ENCODE measurements at regions not wholly inside any gene's neighbourhood (a gene's known extent, or its start where the extent isn't known, plus 50 kb on each side); places are given as distances from the start of the nearest gene placed in this dataset.
"Not testable (repeated sequence)": the region's sequence is repeated elsewhere in the genome, so short reads cannot be mapped to it uniquely, and the experiment has no call there.

- DNase-seq (ENCODE audit: low spot score) = peak; percentile 7
Observed at GRCh38 chr4:78691971-78692821, 84.0 kb upstream of the BMP2K start.

- no peak for DNase-seq (ENCODE audit: low spot score)
Observed at GRCh38 chr4:78692822-78693170, 83.4 kb upstream of the BMP2K start.

GRCh38 chr4:78693777-78694456 lies 82.2 kb upstream of the BMP2K start:
- no peak for DNase-seq (ENCODE audit: low spot score)

- no peak for DNase-seq (ENCODE audit: low spot score)
Observed at GRCh38 chr4:78694457-78694787, 81.7 kb upstream of the BMP2K start.

- no peak for DNase-seq (ENCODE audit: low spot score)
Observed at GRCh38 chr4:78695910-78696309, 80.2 kb upstream of the BMP2K start.

GRCh38 chr4:78703079-78703478 lies 73.1 kb upstream of the BMP2K start:
- no peak for DNase-seq (ENCODE audit: low spot score)

- DNase-seq (ENCODE audit: low spot score) = no peak
Observed at GRCh38 chr4:78704317-78704716, 71.8 kb upstream of the BMP2K start.

DNA sequence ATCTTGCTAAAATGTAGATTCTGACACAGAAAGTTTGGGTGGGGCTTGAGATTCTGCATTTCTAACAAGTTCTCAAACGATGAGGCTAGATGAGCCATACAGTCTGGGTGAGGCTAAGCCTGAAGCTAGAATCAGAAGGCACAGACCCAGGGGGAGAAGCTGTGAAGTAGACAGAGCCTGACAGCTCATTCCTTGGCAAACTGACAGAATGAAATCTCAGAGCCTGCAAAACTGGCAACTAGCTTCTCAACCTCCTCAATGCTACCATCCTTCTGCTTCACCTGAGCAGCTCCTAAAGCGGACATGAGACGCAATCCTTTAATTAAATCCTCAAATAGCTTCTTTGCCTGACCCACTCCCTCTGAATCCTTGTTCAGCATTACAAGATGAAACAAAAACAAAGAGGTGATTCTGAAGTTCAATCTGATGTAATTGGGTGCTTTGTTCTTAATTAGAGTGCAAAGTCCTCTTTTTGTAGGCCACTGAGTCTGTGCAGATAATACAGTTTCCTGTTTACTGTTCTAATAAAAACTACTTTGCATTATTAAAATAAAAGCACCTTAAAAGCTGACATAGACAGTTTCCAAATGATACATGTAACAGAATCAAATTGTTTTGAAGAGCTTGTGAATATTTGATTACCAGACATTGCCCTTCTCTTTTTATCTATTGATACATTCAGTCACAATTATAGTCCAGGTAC lies 71.0 kb upstream of the BMP2K start:
- DNase-seq (ENCODE audit: low spot score) = no peak

DNA sequence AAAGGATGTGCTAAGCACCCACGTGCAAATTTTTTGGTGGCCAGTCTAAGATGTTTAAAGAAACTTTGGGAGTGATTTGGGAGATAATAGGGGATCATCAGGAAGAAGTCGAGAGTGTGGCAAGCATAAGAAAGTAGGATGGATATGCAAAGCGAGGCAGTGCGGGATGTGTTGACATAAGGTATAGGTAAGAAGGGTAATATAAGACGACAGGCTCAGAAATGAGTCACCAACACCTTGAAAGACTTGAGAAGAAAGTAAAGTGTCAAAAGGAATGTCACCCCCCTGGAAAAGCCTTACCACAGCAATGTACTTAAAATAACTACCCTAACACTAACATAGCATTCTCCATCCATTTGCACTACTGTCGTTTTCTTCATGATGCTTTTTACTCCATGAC lies 69.8 kb upstream of the BMP2K start:
- DNase-seq (ENCODE audit: low spot score) = no peak

DNA sequence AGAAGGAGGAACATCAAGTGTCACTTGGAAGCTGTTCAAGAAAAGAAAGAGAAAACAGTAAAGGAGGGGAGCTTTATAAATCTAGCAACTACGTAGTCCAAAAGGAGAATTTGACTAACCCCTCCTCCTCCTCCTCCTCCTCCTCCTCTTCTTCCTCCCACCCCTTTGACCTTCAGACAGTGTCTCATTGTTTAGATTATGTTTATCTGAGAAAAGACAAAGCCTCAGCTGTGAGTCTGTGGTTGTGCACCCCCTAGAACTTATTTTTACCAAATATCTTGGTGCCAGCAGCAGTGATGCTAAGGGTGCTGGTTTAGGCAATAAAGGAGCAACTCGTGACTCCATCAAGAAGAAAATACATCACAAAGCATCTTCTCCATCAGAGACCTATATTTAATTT lies 68.9 kb upstream of the BMP2K start:
- peak; percentile 19 for DNase-seq (ENCODE audit: low spot score)

- DNase-seq (ENCODE audit: low spot score) = no peak
Observed at GRCh38 chr4:78707793-78708192, 68.4 kb upstream of the BMP2K start.

DNA sequence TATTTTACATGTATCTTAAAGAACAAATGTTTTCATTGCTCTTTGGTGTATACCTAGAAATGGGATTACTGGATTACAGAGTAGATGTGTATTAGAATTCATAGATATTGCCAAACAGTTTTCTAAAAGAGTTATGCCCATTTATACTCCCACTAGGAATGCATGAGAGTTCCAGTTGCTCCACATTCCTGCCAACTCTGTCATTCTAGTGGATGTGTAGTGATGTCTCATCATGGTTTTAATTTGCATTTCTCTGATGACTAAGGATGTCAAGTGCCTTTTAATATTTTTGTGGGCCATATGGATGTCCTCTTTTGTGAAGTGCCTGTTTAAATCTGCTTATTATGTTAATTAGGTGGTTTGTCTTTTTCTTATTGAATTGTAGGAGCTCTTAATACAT lies 65.6 kb upstream of the BMP2K start:
- no peak for DNase-seq (ENCODE audit: low spot score)

GRCh38 chr4:78711676-78712075 lies 64.5 kb upstream of the BMP2K start:
- DNase-seq (ENCODE audit: low spot score) = no peak

DNA sequence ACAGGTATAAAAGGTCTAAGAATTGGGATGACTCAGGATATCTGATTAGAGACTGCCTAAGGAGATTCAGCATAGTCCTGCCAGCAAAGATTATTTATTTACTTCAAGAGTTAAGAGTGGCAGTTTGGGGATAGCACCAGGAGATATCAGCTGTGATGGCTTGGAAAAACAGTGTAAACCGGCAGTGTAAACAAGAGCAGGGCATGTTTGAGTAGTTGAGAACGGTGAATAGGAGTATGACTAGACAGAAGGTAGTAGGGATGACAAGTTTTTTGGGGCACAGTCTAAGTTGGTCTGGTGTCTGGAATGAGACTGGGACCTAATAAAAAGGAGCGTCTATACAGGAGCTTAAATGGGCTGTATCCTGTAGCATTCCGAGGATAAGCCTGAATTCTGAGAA lies 61.6 kb upstream of the BMP2K start:
- not testable (repeated sequence) for DNase-seq (ENCODE audit: low spot score)

DNA sequence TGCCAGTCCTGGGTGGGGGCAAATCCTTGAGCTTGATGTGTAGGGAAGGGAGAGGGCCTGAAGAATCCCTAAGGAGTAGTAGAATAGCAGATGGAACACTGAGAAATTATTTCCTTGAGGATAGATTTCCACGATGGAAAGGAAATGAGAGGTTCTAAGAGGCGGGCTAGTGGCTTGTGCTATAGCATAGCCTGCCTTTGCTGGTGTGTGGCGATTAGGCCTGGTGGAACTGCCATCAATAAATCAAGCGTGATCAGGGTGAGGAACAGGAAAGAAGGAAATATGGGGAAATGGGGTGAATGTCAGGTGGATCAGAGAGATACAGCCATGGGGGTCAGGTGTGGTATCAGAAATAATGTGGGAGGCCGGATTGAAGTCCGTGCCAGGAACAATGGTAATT lies 60.8 kb upstream of the BMP2K start:
- DNase-seq (ENCODE audit: low spot score) = not testable (repeated sequence)

DNA sequence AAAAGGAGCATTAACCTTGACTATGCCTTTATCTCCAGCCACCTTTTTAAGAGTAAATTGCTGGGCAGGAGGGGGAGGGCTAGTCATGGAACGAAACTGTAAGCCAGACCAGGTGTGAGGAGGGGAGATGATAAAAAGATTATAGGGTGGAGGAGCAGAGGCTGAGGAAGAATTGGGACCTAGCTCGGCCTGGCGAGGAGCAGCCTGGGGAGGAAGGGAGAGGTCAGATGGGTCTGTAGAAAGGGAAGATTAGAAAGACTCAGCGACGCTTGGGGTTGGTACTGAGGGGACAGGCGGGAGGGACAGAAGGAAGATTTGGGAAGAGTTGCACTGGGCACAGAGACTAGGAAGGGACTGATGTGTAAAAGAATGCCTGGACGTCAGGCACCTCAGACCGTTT lies 58.4 kb upstream of the BMP2K start:
- DNase-seq (ENCODE audit: low spot score) = not testable (repeated sequence)

DNA sequence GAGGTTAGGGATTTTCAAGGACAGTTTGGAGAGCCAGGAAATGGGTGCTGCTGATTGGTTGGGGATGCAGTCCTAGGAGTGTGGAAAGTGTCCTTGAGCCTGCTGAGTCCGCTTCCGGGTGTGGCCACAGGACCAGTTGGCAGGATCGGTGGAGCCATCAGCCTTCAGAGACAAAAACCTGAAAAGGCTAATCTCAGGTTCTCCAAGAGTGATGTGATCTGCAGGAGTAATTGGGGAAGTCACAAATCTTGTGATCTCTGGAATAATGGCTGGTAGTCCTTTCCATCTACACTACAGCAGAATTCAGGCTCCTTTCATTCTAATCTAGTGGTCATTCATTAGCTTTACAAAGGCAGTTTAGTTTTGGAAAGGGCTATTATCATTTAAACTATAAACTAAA lies 55.9 kb upstream of the BMP2K start:
- DNase-seq (ENCODE audit: low spot score) = no peak

- DNase-seq (ENCODE audit: low spot score) = no peak
Observed at GRCh38 chr4:78720994-78721677, 55.0 kb upstream of the BMP2K start.

- DNase-seq (ENCODE audit: low spot score) = no peak
Observed at GRCh38 chr4:78721747-78722146, 54.4 kb upstream of the BMP2K start.

- no peak for DNase-seq (ENCODE audit: low spot score)
Observed at GRCh38 chr4:78722320-78722719, 53.8 kb upstream of the BMP2K start.

DNA sequence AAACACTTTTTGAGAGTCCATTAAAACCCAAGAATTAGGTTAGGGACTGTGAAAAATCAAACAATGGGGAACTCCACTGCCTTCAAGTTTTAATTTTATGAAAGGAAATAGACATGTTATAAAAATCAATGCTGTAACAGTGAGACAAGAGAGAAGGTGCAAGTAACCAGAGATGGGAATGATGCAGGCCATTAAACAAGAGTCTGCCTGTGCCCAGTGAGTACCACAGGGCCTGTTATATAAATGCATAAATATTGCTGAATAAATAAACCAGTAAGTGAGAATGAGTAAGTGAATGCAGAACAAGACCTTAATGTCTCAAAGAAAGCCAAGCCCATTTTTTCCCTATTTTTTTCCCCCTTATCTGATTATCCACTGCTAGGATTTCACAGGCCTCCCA lies 53.3 kb upstream of the BMP2K start:
- DNase-seq (ENCODE audit: low spot score) = no peak
